ENCODE measurements at regions not wholly inside any gene's neighbourhood (a gene's known extent, or its start where the extent isn't known, plus 50 kb on each side); places are given as distances from the start of the nearest gene placed in this dataset.

- ChIA-PET CTCF (ENCODE audit: low intra/inter-chr PET ratio, low total read pairs) (no interaction called here), POLR2A (no interaction called here)
- Histone ChIP-seq H3K9me3 (ENCODE audit: low read length) (no peaks in the 10 kb centered on the region), H3K4me2 (ENCODE audit: low read depth, low read length) (no peak overlapping the region), H4K20me1 (ENCODE audit: insufficient read depth, low read length) (no peaks in the 10 kb centered on the region), H3K27me3 (ENCODE audit: control insufficient read depth in 1 of 2, insufficient read depth in 2 of 2, low read length in 2 of 2) (no peaks in the 10 kb centered on the region), H3K4me3 (replicated peaks in 1 of 3; ENCODE audit: insufficient read depth in 1 of 3, low read depth in 2 of 3, low read length in 3 of 3) (no peak overlapping the region), H3K79me2 (ENCODE audit: insufficient read depth, low read length) (no peaks in the 10 kb centered on the region), H2AFZ (ENCODE audit: low read length) (no peak overlapping the region), H3K4me1 (ENCODE audit: insufficient read depth, low read length) (no peaks in the 10 kb centered on the region), H3K27ac (ENCODE audit: extremely low read length, insufficient read depth, low read length) (no peak overlapping the region), H3K36me3 (replicated peaks in 1 of 2; ENCODE audit: control insufficient read depth in 1 of 2, insufficient read depth in 2 of 2, low read length in 2 of 2) (no peaks in the 10 kb centered on the region), H3K9ac (ENCODE audit: insufficient read depth, low read depth, low read length) (no peak overlapping the region)
- ATAC-seq, result no peak
- TF ChIP-seq ATF3 (CRISPR knock-in tag; IDR thresholded peaks at IDR 0.05), result no peak
- no peak for TF ChIP-seq ZNF564 (CRISPR knock-in tag; IDR thresholded peaks at IDR 0.05)
- TF ChIP-seq TCF7L2 (IDR thresholded peaks at IDR 0.05; ENCODE audit: low read depth, low read length), result no peak
- no peak for TF ChIP-seq CC2D1A (CRISPR knock-in tag; IDR thresholded peaks at IDR 0.05)
- no peak for TF ChIP-seq TARDBP (CRISPR knock-in tag; IDR thresholded peaks at IDR 0.05)
- no peak for TF ChIP-seq PCBP1 (IDR thresholded peaks at IDR 0.05; ENCODE audit: borderline replicate concordance, low read depth, low read length)
- no peak for TF ChIP-seq ZNF75D (CRISPR knock-in tag; IDR thresholded peaks at IDR 0.05; ENCODE audit: borderline replicate concordance)
- no peak for TF ChIP-seq TAF1 (CRISPR knock-in tag; IDR thresholded peaks at IDR 0.05)
- no peak for TF ChIP-seq ZNF367 (CRISPR knock-in tag; IDR thresholded peaks at IDR 0.05; ENCODE audit: borderline replicate concordance)
- no peak for TF ChIP-seq ZNF451 (CRISPR knock-in tag; IDR thresholded peaks at IDR 0.05)
- no peak for TF ChIP-seq CEBPG (CRISPR knock-in tag; IDR thresholded peaks at IDR 0.05)
- DNase-seq (ENCODE audit: low spot score), result no peak
- no peak for FAIRE-seq
- BruUV-seq (replicated peaks), result no TSS peak
- WGBS (ENCODE audit: low lambda C conversion rate), result 0% methylated on average over 1 of the region's 1 CpG
- in situ Hi-C loops (cut with HindIII; ENCODE audit: extremely low pct_ligation_motif_present, low pct_unique_long_range_greater_than_20kb), result no loop called here
- intact Hi-C loops (cut with micrococcal nuclease; ENCODE audit: unreplicated experiment), result no loop called here
Observed at GRCh38 chr1:55768327-55768952, 553.3 kb upstream of the USP24 start.
